ENCODE measurements at regions not wholly inside any gene's neighbourhood (a gene's known extent, or its start where the extent isn't known, plus 50 kb on each side); places are given as distances from the start of the nearest gene placed in this dataset.

- TF ChIP-seq CTCF (IDR thresholded peaks at IDR 0.05) (no peak), POLR2A (IDR thresholded peaks at IDR 0.05) (no peak)
Observed at GRCh38 chr9:134495881-134496412, 145.7 kb upstream of the COL5A1 start.

All from uterus (tissue), 2 donors.